Left renal cortex interstitium (tissue), 4 donors: ENCODE measurements at regions not wholly inside any gene's neighbourhood (a gene's known extent, or its start where the extent isn't known, plus 50 kb on each side); places are given as distances from the start of the nearest gene placed in this dataset.

Experiments
- DNase-seq, 4 donors: peaks; one replicate each; pipeline ENCODE4 v3.0.0-alpha.2; 2013; ENCODE audit warnings: low read depth in 4 of 4, low spot score in 2 of 4, missing footprints in 1 of 4

- no peak for DNase-seq
These were observed 277.7 kb upstream of the ROPN1 start for GRCh38 chr3:124269619-124270018.

DNA sequence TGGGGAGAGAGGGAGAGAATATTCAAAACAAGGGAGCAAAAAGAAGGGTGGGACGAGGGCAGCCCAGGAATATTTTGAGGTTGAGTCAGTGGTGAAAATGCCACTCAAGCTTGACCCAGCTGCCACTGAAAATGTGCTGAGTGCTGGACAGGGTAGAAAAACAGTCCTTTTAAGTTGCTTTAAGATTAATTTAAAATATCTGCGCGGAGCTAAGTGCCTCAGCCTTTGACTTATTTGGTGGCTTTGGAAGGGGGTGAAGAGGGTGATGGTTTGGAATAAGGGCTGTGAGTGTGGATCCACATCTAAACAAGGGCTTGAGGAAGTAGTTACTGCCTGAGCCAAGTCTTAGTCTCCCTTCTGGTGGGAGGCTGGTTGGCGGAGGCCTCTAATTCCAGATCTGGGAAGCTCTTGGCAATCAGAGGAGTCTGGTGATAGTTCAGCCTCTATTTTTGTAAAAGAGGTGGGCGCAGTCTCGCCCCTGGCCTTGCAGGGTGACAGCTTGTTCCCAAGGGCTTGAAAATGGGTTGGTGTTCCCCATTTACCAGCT lies 280.8 kb upstream of the ROPN1 start:
- DNase-seq = no peak

GRCh38 chr3:124273651-124274050 lies 281.7 kb upstream of the ROPN1 start:
- DNase-seq = no peak

- DNase-seq = no peak
These were observed 282.1 kb upstream of the ROPN1 start for GRCh38 chr3:124274051-124274450.

GRCh38 chr3:124275412-124275811 lies 283.5 kb upstream of the ROPN1 start:
- DNase-seq = no peak

DNA sequence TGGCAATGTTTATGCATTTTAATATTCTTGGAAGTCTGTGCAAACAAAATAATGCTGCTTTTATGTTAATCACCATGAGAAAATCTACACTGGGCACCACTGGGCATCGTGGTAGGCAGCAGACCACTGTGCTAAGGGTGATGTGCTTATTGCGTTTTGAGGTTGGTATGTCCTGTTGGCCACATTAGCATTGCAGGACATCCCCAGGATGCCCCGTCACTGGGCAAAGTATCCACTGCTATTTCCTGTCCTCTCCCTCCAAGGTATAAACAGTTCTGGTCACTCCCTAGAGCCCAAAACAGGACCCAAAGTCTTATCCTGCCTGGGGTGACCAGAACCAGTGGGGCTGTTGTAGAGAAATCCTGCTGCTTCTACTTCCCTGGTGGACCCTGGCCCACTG lies 284.2 kb upstream of the ROPN1 start:
- DNase-seq = no peak

DNA sequence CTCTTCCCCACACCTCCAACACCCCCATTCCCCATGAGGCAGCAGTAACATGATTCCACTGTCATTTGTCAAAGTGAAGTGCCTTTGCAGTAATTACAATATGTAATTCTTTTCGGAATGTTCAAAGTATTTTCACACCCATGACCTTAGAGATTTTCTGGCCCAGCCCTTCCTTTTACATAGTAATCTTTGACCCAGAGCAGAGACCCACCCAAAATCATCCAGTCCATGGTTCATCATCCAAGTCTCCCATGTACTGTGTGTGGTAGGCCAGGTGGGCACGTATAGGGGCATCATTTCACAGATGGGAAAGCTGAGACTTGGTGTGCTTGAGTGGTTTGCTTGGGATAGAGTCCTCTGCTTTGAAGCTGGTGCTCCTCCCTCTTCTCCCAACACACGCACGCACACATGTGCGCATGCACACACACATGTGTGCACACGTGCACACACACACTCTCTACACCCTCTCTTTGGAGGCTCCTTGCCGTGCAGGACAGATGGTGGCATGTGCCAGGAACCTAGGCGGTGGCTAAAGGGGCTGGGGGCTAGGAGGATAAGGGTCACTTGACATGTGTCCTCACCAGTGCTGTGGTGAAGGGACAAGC lies 284.7 kb upstream of the ROPN1 start:
- no peak for DNase-seq

GRCh38 chr3:124277144-124277890 lies 285.4 kb upstream of the ROPN1 start:
- no peak for DNase-seq

- DNase-seq = no peak
These were observed 289.8 kb upstream of the ROPN1 start for GRCh38 chr3:124281453-124282316.

GRCh38 chr3:124282751-124283651 lies 291.1 kb upstream of the ROPN1 start:
- no peak for DNase-seq

DNA sequence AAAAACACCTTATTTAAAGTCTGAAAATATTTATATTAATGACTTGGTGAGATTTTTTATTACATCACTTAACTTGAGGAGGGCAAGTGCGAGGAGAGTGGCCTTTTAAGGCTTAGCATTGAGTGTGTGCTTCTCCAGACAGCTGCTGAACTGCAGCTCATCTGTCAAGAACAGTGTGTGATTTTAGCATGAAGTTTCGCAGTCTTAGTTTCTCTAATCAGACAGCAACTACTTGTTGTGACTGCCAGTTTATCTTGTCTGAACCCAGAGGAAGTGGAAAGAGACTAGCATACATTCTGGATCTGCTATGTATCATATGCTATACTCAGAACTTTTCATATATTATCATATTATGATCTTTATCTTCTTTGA lies 291.7 kb upstream of the ROPN1 start:
- no peak for DNase-seq

DNA sequence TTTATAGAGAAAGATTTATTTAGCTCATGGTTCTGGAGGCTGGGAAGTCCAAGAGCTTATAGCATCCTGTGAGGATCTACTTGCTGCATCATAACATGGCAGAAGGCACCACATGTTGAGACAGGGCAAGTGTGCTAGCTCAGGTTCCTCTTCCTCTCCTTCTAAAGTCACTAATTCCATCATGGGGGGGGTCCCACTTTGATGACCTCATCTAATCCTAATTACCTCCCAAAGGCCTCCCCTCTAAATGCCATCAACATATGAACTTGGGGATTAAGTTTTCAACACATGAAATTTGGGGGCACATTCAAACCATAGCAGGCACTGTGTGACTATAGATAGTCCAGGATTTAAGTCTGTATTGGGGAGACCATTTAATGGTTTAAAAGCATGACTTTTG lies 297.1 kb upstream of the ROPN1 start:
- DNase-seq = no peak

GRCh38 chr3:124291008-124291407 lies 299.1 kb upstream of the ROPN1 start:
- no peak for DNase-seq

- DNase-seq = no peak
These were observed 300.4 kb upstream of the ROPN1 start for GRCh38 chr3:124292329-124292728.

GRCh38 chr3:124293584-124293983 lies 301.7 kb upstream of the ROPN1 start:
- peak in 1 of 4 donors; percentile 49 for DNase-seq

GRCh38 chr3:124295362-124295761 lies 303.4 kb upstream of the ROPN1 start:
- DNase-seq = no peak

GRCh38 chr3:124296406-124296805 lies 304.5 kb upstream of the ROPN1 start:
- DNase-seq = no peak

DNA sequence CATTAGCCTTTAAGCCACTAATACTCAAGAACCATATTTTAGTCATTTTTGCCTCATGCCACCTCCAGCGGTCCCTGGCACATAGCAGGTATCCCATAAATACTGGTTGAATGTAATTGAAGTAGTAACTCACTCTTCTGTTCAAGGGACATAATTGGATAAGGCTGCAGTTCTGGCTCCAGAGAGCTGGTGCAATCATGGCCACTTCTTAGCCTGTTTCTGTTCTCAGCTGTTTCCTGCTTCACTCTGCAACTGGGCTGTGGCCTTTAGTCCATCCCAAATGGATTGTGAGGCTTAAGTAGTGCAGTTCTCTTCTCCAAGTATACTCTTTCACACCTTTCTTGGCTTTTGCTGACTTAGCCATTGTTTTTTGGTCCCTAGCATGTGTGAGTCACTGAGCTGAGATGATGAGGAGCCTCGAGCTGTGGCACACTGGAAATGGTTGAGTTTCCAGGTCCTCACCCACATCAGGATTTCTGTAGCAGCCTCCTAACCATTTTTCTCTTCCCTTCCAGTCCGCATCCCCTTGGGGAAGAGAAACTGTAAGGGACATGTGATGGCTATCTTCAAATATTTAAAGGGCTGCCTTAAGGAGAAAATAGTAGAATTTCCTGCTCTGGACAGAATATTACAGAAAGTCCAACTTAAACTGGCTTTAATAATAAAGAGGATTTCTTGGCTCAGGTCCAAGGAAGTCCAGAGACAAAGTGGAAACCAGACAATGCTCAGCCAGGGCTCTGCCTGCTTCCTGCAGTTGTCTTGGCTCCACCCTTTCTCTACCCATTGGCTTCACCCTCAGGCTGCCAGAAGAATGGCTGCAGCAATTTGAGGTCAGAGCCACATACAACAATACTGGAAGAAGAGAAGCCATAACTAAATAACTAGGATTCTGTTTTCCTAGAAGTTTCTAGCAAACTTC lies 305.4 kb upstream of the ROPN1 start:
- DNase-seq = no peak

- DNase-seq = no peak
These were observed 306.4 kb upstream of the ROPN1 start for GRCh38 chr3:124298301-124298700.
